Peyer's patch (tissue), 4 donors: ENCODE measurements at regions not wholly inside any gene's neighbourhood (a gene's known extent, or its start where the extent isn't known, plus 50 kb on each side); places are given as distances from the start of the nearest gene placed in this dataset.

Experiments used
- DNase-seq, 3 donors: peaks; one replicate each; pipeline ENCODE4 v3.0.0-alpha.2; 2017 to 2019
- H3K27ac ChIP-seq, 4 donors: fragments of 200-600 bp; sonication (generic); one replicate each; pipeline ENCODE4 v1.5.1; 2016 to 2019
- H3K27me3 ChIP-seq, 2 donors: fragments of 200-600 bp; sonication (generic); one replicate each; pipeline ENCODE4 v1.5.1; 2019
- H3K36me3 ChIP-seq, 3 donors: fragments of 200-600 bp; sonication (generic); one replicate each; pipeline ENCODE4 v1.5.1; 2016 to 2019
- H3K4me1 ChIP-seq, 4 donors: fragments of 200-600 bp; sonication (generic); one replicate each; pipeline ENCODE4 v1.5.1; 2016 to 2019
- H3K4me3 ChIP-seq, 4 donors: fragments of 200-600 bp; sonication (generic); 1 replicate in 3 of 4; 2 replicates in 1 of 4; pipeline ENCODE4 v1.5.1; 2016 to 2019; ENCODE audit warnings: mild to moderate bottlenecking in 1 of 4
- H3K9me3 ChIP-seq, 4 donors: fragments of 200-600 bp; sonication (generic); one replicate each; pipeline ENCODE4 v1.5.1; 2016 to 2019; ENCODE audit warnings: mild to moderate bottlenecking in 1 of 4
- POLR2A ChIP-seq, 2 donors: fragments of 450-650 bp; IDR thresholded peaks; one replicate each; pipeline ENCODE4 v1.5.1; 2017; ENCODE audit warnings: antibody characterized with exemption in 2 of 2, mild to moderate bottlenecking in 2 of 2, moderate library complexity in 2 of 2
- TF ChIP-seq, protein P1 (sequence below), 6 experiments: fragments of 450-650 bp in 4 of 6; fragments of 200-600 bp in 2 of 6; sonication (generic) in 1 of 6; IDR thresholded peaks; one replicate each; pipeline ENCODE4 v1.5.1; 2017 to 2019; ENCODE audit warnings: antibody characterized with exemption in 6 of 6, mild to moderate bottlenecking in 3 of 6, moderate library complexity in 1 of 6

GRCh38 chr5:74990194-74990593 lies 62.2 kb downstream of the GCNT4 start:
- no peak overlapping the region for H3K4me3 ChIP-seq
- H3K9me3 ChIP-seq, result no peaks in the 10 kb centered on the region
- DNase-seq, result no peak
- no peak overlapping the region for H3K27ac ChIP-seq
- TF ChIP-seq, protein P1, sequence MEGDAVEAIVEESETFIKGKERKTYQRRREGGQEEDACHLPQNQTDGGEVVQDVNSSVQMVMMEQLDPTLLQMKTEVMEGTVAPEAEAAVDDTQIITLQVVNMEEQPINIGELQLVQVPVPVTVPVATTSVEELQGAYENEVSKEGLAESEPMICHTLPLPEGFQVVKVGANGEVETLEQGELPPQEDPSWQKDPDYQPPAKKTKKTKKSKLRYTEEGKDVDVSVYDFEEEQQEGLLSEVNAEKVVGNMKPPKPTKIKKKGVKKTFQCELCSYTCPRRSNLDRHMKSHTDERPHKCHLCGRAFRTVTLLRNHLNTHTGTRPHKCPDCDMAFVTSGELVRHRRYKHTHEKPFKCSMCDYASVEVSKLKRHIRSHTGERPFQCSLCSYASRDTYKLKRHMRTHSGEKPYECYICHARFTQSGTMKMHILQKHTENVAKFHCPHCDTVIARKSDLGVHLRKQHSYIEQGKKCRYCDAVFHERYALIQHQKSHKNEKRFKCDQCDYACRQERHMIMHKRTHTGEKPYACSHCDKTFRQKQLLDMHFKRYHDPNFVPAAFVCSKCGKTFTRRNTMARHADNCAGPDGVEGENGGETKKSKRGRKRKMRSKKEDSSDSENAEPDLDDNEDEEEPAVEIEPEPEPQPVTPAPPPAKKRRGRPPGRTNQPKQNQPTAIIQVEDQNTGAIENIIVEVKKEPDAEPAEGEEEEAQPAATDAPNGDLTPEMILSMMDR (IDR thresholded peaks at IDR 0.05), result no peak
- TF ChIP-seq POLR2A (IDR thresholded peaks at IDR 0.05), result no peak
- no peaks in the 10 kb centered on the region for H3K27me3 ChIP-seq
- no peaks in the 10 kb centered on the region for H3K36me3 ChIP-seq
- H3K4me1 ChIP-seq, result no peaks in the 10 kb centered on the region

- H3K27me3 ChIP-seq, result no peaks in the 10 kb centered on the region
- no peaks in the 10 kb centered on the region for H3K4me1 ChIP-seq
- TF ChIP-seq, protein P1 (IDR thresholded peaks at IDR 0.05), result peak in 1 of 6 experiments; percentile 15
- no peak for TF ChIP-seq POLR2A (IDR thresholded peaks at IDR 0.05)
- no peak overlapping the region for H3K4me3 ChIP-seq
- H3K9me3 ChIP-seq, result no peaks in the 10 kb centered on the region
- DNase-seq, result no peak
- H3K36me3 ChIP-seq, result no peaks in the 10 kb centered on the region
- no peak overlapping the region for H3K27ac ChIP-seq
Measured at GRCh38 chr5:74988273-74988983, 63.9 kb downstream of the GCNT4 start.

- Histone ChIP-seq H3K4me1 (no peaks in the 10 kb centered on the region), H3K9me3 (no peaks in the 10 kb centered on the region), H3K27me3 (no peaks in the 10 kb centered on the region), H3K36me3 (no peaks in the 10 kb centered on the region), H3K4me3 (no peak overlapping the region), H3K27ac (no peak overlapping the region)
- no peak for DNase-seq
- no peak for TF ChIP-seq POLR2A (IDR thresholded peaks at IDR 0.05)
- TF ChIP-seq, protein P1 (IDR thresholded peaks at IDR 0.05), result no peak
Measured at GRCh38 chr5:74978345-74978744, 74.0 kb downstream of the GCNT4 start.

GRCh38 chr5:74977471-74977870 lies 74.9 kb downstream of the GCNT4 start:
- no peaks in the 10 kb centered on the region for H3K27me3 ChIP-seq
- H3K27ac ChIP-seq, result no peak overlapping the region
- H3K9me3 ChIP-seq, result no peaks in the 10 kb centered on the region
- DNase-seq, result no peak
- no peak for TF ChIP-seq POLR2A (IDR thresholded peaks at IDR 0.05)
- TF ChIP-seq, protein P1 (IDR thresholded peaks at IDR 0.05), result no peak
- H3K4me1 ChIP-seq, result no peaks in the 10 kb centered on the region
- no peak overlapping the region for H3K4me3 ChIP-seq
- H3K36me3 ChIP-seq, result no peaks in the 10 kb centered on the region

- H3K4me3 ChIP-seq, result no peak overlapping the region
- DNase-seq, result no peak
- TF ChIP-seq, protein P1 (IDR thresholded peaks at IDR 0.05), result no peak
- H3K27me3 ChIP-seq, result no peaks in the 10 kb centered on the region
- no peaks in the 10 kb centered on the region for H3K4me1 ChIP-seq
- no peak overlapping the region for H3K27ac ChIP-seq
- H3K9me3 ChIP-seq, result no peaks in the 10 kb centered on the region
- no peaks in the 10 kb centered on the region for H3K36me3 ChIP-seq
Measured at GRCh38 chr5:74976651-74977050, 75.7 kb downstream of the GCNT4 start.

DNA sequence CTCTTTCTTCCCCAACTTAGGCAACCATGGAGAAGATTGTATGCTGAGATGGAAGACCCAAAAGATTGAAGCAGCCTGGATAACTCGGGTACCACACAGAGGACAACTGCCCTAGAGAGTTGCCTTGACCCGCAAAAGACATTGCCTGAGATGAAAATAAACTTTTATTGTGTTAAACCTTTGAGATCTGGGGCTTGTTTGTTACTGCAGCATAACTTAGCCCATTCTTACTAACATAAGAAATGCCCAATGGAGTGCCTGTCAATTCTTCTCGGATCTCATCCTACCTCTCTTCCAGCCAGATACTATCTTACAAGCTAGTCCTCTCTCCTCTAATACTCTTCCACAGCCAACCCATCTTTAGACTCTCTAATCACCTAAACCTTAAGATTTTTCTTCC lies 76.8 kb downstream of the GCNT4 start:
- no peak for TF ChIP-seq POLR2A (IDR thresholded peaks at IDR 0.05)
- TF ChIP-seq, protein P1 (IDR thresholded peaks at IDR 0.05), result no peak
- Histone ChIP-seq H3K27ac (no peak overlapping the region), H3K4me1 (no peaks in the 10 kb centered on the region)

More for the DNA sequence above, 76.8 kb downstream of the GCNT4 start:
- Histone ChIP-seq H3K27me3 (no peaks in the 10 kb centered on the region), H3K36me3 (no peaks in the 10 kb centered on the region), H3K4me3 (no peak overlapping the region), H3K9me3 (no peaks in the 10 kb centered on the region)
- no peak for DNase-seq
